Progenitor cell of endocrine pancreas (in vitro differentiated cells): ENCODE measurements at regions not wholly inside any gene's neighbourhood (a gene's known extent, or its start where the extent isn't known, plus 50 kb on each side); places are given as distances from the start of the nearest gene placed in this dataset.

Experiments used
- DNase-seq: peaks from one replicate; pipeline ENCODE4 v3.0.0; 2021; ENCODE audit warnings: low spot score; ENCODE audit not compliant: unreplicated experiment
- H3K27ac Mint-ChIP-seq: 2 replicates; pipeline ENCODE4 v1.8.0; 2021; ENCODE audit warnings: mild to moderate bottlenecking, moderate library complexity, mixed read lengths
- H3K27me3 Mint-ChIP-seq: 2 replicates; pipeline ENCODE4 v1.8.0; 2021; ENCODE audit warnings: mixed read lengths
- H3K36me3 Mint-ChIP-seq: 2 replicates; pipeline ENCODE4 v1.8.0; 2022; ENCODE audit warnings: mixed read lengths; ENCODE audit not compliant: insufficient read depth
- H3K4me1 Mint-ChIP-seq: 2 replicates; pipeline ENCODE4 v1.8.0; 2021; ENCODE audit warnings: low read depth, mixed read lengths
- H3K4me3 Mint-ChIP-seq: 2 replicates; pipeline ENCODE4 v1.8.0; 2021; ENCODE audit warnings: low read depth, mild to moderate bottlenecking, moderate library complexity, mixed read lengths
- H3K9me3 Mint-ChIP-seq: 2 replicates; pipeline ENCODE4 v1.8.0; 2021; ENCODE audit warnings: low read depth, mixed read lengths
- CTCF ChIP-seq: fragments of 200-600 bp; sonication (generic); IDR thresholded peaks from one replicate; pipeline ENCODE4 v1.5.0; 2021; ENCODE audit warnings: antibody characterized with exemption, mild to moderate bottlenecking; ENCODE audit not compliant: unreplicated experiment

DNA sequence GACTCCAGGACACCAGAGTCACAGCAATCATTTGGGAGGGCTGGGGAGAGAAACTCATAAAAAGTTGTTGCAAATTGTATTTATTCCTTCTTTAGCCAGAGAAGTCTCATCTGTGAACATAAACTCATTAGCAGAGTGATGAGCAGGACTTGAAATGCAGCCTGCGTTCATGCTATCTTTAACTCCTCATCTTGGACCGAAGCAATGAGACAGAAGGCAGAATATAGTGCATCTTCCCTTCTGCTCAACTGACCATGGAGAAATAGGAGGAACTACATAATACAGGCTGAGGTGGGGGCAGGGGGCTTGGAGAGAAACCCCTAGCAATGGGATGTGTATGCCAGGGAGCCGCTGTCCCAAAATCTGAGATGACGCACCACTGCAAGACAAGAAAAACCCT lies 121.8 kb upstream of the AJAP1 start:
- DNase-seq = no peak
- Mint-ChIP-seq H3K27me3 (peaks cover 6% of the 10 kb centered on the region), H3K4me3 (no peak overlapping the region), H3K36me3 (no peaks in the 10 kb centered on the region), H3K27ac (no peak overlapping the region), H3K4me1 (peaks cover 10% of the 10 kb centered on the region), H3K9me3 (no peaks in the 10 kb centered on the region)
- TF ChIP-seq CTCF = no peak

DNA sequence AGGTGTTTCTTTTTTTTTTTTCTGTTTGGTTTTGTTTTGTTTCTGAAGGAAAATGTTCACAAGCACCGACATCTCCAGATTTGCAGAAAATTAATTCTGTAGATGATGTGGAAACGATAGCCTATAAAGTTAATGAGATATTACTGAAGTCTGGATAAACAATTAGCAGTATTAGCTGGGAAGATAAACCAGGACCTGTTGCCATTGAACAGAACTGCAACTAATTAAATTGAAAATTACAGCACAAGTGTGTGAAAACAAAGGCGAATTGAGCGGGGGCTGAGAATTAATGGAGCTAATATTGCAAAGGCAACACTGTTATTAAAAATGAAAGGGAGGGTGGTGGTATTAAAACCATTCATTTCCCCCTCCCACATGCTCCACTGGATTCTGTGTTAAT lies 107.5 kb upstream of the AJAP1 start:
- Mint-ChIP-seq H3K27ac (no peak overlapping the region), H3K27me3 (peaks cover 32% of the 10 kb centered on the region), H3K9me3 (peaks cover 2% of the 10 kb centered on the region), H3K4me3 (no peak overlapping the region), H3K36me3 (no peaks in the 10 kb centered on the region), H3K4me1 (no peaks in the 10 kb centered on the region)
- DNase-seq = no peak
- no peak for TF ChIP-seq CTCF

DNA sequence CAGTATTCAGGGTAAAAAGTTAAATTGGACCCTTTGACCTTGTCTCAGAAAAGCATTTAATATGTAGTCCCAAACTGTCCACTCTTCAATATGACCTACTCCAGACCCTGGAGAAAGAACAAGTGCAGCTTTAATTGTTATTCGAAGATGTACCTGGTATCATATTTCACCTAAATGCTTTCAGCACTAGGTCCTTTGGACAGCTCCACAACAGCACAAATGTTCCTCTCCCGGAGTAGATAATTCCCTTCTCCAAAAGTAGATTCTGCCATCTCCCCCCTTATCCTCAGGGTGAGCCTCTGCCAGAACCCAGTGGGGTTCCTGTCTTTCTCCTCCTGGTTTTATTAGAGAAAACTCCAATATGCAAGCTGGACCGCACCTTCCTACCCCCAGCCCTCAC lies 104.5 kb upstream of the AJAP1 start:
- no peaks in the 10 kb centered on the region for H3K4me1 Mint-ChIP-seq

DNA sequence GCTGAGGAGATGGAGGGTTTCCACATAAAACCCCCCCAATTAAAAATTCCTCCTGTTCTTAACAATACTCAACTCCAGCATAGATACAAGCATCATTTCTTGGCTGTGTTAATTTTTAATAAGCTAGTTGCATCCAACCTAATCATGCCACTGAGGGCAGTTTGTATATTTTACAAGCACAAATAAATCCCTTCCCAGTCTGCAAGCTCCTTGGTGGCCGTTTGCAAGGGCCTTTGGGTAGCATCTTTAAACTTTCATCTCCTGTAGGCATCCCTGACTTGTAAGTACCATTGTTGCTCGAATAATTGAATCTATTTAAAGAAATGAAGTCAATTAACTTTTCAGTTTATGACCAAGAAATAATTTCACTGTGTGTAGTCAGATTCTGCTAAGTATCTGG lies 103.5 kb upstream of the AJAP1 start:
- Mint-ChIP-seq H3K4me3 (no peak overlapping the region), H3K27me3 (peaks cover 39% of the 10 kb centered on the region), H3K4me1 (no peaks in the 10 kb centered on the region), H3K36me3 (no peaks in the 10 kb centered on the region), H3K9me3 (no peaks in the 10 kb centered on the region), H3K27ac (no peak overlapping the region)
- TF ChIP-seq CTCF = no peak
- no peak for DNase-seq

More for the DNA sequence above, 104.5 kb upstream of the AJAP1 start:
- DNase-seq = no peak
- peaks cover 36% of the 10 kb centered on the region for H3K27me3 Mint-ChIP-seq
- H3K9me3 Mint-ChIP-seq = no peaks in the 10 kb centered on the region
- no peak for TF ChIP-seq CTCF
- H3K36me3 Mint-ChIP-seq = no peaks in the 10 kb centered on the region
- H3K4me3 Mint-ChIP-seq = no peak overlapping the region
- H3K27ac Mint-ChIP-seq = no peak overlapping the region

DNA sequence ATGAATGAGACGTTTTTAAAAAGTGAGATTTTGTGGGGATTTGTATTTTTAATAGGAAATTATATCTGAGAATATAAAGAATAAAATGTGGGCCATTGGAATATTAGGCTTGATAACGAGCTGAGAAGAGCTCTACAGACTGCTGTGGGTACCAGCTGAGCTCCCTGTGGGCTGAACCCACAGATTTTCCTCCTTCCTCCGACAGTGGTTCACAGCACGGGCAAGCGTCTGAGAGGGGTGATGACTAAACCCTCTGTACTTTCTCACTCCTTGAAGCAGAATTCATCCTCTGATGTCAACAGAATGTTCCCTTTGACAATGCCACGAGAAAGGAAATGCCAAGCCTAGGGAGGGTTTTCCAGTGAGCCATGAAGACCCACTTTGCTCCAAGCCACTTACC lies 102.7 kb upstream of the AJAP1 start:
- Mint-ChIP-seq H3K36me3 (no peaks in the 10 kb centered on the region), H3K9me3 (no peaks in the 10 kb centered on the region), H3K4me1 (no peaks in the 10 kb centered on the region), H3K27me3 (peaks cover 36% of the 10 kb centered on the region), H3K27ac (no peak overlapping the region), H3K4me3 (no peak overlapping the region)
- DNase-seq = no peak
- TF ChIP-seq CTCF = no peak
